ELF-1 (cell line): ENCODE measurements at regions not wholly inside any gene's neighbourhood (a gene's known extent, or its start where the extent isn't known, plus 50 kb on each side); places are given as distances from the start of the nearest gene placed in this dataset.

ENCODE experiments used
- DNase-seq: peaks from one replicate; pipeline ENCODE4 v3.0.0-alpha.2; 2016; ENCODE audit warnings: low read depth, low spot score

DNA sequence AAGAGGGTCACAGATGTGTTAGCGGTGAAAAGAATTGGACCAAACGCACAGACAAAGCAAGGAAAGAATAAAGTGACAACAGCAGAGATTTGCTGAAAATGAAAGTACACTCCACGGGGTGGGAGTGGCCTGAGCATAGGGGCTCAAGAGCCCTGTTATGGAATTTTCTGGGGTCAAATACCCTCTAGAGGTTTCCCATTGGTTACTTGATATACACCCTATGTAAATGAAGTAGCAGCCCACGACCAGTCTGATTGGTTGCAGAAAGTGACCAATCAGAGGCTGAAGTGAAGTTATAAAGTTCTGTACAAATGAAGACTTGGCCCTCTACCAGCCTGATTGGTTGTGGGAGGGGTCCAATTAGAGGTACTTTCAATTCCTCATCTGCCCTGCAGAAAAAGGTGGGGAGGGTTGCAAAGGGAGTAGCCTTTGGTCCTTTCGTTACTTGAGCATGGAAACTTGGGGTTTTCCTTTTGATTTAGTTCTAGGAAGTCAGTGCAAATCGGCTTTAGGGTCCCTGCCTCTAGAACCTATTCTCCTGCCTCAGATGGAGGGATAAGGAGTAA is 125.6 kb upstream of the PRPS1L1 start:
- DNase-seq = no peak

DNA sequence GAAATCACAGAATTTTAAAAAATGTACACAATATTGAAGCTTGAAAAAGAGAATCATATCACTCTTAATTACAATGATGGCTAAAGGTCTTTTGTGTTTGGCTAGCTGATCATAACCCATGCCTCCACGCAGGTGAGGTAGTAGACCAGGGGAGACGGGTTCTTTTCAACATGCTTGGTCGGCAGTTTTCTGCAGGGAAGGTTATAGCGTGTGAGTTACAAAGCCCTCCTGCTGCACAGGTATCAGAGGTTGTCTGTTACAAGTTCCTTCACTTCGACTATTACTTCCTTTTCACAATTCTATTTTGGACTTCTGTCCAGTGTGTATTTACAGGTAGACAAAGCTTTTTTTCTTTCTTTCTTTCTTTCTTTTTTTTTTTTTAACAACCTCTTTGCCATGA is 127.1 kb upstream of the PRPS1L1 start:
- no peak for DNase-seq

DNA sequence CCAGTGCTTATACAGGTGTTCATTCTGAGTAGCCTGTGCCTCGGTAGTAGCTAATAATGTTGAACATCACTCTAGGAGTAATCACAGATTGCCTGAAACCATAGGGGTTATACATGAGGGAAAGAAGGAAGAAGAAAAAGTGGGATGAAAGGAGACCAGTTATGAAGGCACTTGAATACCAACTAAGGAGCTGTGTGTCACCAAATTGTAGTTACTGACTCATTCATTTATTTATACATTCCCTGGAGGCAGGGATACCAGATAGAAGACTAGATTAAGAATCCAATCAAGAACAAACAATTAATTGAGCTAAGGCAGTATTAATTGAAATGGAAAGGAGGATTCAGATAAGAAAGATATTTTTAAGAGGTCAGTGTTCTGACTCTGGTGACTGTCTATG is 129.6 kb upstream of the PRPS1L1 start:
- DNase-seq = no peak

DNA sequence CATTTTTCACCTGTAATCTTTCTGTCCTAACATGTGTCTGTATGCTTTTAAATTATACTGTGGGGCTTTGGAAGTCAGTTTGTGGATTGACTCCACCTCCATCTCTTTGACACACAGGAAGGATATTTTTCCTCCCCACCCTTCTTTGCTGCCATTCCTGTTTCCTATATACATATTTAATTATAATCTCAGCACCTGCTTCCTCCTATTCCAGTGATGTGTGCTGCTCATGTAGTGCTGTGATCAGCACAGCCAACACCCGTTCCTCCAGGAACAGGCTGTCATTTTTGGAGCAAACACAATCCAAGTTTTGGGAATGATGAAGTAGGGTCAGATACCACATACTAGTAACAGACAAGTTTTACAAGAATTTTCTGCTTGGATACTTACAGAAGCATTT is 135.0 kb upstream of the PRPS1L1 start:
- DNase-seq = no peak

DNA sequence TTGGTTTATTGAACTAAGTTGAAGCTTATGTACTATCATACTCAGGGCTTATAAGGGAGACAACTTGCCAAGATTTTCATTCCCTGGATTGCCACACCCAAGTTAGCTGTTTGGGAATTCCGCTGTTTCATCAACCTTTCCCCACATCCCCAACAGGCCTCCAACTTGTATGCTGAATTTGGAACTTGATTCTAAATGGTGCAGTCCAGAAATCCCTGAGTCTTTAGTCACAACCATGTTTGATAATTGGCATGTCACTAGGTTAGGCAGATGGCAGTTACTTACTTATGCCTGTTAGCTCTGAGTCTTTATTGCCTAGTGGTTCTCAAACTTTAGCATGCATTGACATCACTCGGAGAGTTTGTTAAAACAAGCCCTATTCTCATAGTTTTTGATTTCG is 135.4 kb upstream of the PRPS1L1 start:
- DNase-seq = no peak

DNA sequence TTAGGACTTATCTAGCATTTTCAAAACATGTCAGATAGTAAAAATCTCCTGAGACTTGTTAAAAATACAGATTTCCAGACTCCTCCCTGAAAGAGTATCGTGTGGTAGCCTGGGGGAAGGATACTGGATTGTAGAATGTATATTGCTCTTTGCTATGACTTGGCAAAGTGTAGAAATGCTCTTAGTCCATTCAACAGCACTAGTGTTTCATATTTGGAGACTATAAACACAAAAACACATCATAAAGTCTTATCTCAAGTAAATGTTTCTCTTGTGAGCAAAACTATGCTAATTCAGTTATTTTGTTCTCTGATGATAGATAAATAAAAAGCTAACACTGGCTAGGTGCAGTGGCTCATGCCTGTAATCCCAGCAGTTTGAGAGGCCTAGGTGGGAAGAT is 137.5 kb upstream of the PRPS1L1 start:
- no peak for DNase-seq

DNA sequence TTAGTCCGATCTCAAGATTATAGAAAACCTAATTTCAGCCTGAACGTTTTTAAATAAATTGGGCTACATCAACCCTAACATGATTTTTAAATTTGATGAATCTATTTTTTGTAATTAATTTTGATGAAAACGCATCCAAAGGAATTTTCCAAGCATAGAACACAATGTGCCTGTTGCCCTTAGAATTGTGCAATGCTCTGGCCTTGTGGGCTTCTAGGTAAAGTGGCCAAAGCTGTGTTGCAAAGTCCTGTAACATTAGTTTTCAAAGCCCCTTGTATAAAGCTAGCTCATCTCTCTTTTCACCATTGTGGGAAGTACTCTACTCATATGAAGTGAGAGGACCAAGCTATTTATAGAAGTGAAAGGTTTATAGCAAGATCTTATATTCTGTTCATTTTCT is 138.4 kb upstream of the PRPS1L1 start:
- DNase-seq = no peak

DNA sequence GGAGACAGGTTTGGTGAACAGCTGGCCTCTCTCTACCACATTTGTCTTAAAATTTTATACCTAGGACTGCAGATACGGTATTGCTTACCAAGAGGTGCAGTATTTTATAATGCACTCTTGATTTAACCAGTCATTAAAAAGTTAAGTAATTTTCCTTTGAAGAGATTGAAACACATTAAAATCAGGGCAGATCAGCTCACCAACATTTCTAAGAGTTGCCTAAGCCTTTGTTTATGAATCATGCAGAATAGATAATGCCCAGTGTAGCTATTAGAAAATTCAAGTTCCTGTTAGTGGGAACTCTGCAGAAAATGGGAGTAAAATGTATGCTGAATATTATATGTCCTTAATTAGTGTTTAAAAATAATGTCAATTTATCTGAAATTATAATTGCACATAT is 140.2 kb upstream of the PRPS1L1 start:
- DNase-seq = no peak

DNA sequence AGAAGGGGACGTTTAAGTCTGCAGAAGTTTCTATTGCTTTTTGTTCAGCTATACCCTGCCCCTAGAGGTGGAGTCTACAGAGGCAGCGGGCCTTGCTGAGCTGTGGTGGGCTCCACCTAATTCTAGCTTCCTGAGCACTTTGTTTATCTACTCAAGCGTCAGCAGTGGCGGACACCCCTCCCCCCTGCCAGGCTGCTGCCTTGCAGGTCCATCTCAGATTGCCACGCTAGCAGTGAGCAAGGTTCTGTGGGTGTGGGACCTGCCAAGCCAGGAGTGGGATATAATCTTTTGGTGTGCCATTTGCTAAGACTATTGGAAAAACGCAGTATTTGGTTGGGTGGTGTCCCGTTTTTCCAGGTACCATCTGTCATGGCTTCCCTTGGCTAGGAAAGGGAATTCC is 147.3 kb upstream of the PRPS1L1 start:
- peak; percentile 3 for DNase-seq

DNA sequence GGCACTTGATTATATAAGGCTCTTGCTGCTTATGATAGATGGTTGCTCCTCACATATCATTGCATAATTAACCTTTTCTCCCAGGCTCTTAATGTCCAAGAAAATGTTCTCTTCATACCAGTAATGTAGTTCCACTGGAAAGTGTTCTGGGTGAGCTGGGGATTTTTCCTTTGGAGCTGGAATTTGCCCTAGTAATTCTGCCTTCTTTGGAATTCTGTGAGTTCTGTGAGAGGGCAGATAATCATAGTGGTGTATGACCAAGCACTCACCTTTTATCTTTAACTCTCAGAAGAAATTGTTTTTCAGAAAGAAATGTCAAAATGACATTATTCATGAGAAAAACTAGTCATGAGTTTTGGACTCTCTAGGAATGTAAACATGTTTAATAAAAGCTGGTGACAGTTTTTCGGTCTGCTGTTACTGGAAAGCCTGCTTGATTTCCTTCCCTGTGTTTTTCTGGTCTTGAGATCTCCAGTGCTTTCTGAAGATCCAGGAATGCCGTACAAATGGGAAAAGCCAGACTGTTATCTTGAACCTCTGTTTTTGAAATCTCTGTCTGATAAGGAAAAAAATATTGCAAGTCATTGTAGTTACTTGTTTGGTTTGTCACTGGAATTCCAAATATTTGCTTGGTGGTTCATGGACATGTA is 148.3 kb upstream of the PRPS1L1 start:
- no peak for DNase-seq

DNA sequence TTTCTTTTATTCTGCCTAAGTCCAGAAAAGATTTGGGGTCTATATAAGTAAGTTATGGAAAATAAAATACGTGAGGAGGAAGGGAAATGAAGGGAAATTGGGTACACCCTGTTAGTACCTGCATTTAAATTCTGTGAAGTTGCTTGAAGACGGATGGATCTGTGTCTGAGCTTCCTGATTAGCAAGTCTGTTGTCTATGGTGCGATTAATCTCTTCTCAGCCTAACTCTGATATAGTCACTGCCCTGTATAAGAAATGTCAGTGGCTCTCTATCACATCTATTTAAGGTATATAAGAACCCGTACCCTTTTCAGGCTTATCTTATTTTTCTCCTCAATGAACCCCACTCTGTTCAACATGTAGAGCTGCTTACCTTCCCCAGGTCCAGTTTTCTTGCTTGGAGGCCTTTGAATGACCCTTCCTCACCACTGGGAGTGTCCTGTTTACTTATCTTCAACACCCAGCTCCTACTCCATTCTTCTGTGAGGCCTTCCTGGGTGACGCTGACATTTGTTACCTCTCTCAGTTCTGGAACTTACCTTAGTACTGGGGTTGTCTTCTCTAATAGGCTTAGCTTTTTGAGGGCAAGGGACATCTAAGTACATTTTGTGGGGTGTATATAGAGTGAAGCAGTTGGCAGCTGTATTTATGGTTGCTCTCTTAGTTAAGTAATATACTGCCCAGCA is 149.6 kb upstream of the PRPS1L1 start:
- no peak for DNase-seq

DNA sequence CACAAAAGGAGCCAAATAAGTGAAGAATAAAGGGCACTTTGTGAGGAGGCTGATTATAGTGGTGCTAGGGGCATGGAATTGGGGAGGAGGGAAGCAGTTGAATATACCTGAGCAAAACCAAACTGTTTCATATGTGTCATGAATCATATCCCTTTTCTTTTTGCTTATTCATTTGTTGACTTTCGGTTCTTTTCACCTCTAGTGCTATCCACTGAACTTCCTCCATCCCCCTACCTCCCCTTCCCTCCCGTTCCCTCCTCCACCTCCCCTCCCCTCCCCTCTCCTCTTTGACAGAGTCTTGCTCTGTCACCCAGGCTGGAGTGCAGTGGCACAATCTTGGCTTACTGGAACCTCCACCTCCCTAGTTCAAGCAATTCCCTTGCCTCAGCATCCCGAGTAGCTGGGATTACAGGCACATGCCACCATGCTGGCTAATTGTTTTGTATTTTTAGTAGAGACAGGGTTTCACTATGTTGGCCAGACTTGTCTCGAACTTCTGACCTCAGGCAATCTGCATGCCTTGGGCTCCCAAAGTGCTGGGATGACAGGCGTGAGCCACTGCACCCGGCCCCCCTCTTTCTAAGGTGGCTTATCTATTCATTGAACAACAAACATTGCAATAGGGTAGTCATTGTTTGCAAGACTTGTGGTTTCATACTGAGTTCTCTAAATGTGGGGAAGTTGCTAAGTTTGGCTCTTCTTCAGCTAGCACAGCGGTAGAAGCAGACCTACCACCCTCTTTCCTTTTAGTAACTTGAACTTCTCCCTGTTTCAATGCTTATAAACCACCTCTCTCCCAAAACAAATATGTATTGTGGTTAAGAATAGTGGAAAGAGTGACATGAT is 150.4 kb upstream of the PRPS1L1 start:
- DNase-seq = no peak

DNA sequence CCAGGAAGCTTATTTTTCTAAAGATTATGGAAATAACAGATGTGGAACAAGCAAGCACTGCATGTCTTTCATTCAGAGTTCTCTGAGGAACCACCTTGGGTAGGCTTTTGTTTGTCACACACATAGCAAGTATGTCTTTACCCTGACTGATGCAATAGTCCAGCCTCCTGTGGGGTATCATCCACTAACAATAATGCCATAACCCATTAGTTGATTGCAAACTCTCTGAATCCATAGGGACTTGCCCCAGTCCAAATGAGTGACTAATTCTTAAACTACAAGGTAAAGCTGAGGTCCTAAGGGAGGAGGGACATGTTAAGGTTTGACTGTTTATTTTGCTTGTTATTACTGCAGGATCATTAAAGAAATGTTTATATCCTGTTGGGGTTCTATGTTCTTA is 151.4 kb upstream of the PRPS1L1 start:
- no peak for DNase-seq

DNA sequence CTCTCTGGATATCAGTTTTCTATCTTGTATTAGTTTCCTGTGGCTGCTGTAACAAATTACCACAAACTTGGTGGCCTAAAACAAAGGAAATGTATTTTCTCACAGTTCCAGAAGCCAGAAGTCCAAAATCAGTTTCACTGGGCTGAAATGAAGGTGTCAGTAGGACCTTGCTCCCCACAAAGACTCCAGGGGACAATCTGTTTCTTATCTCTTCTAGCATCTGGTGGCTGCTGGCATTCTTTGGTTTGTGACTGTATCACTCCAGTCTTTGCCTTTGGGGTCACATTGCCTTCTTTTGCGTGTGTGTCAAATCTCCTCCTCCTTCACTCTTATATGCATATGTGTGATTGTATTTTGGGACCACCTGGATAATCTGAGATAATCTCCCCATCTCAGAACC is 153.0 kb upstream of the PRPS1L1 start:
- no peak for DNase-seq

DNA sequence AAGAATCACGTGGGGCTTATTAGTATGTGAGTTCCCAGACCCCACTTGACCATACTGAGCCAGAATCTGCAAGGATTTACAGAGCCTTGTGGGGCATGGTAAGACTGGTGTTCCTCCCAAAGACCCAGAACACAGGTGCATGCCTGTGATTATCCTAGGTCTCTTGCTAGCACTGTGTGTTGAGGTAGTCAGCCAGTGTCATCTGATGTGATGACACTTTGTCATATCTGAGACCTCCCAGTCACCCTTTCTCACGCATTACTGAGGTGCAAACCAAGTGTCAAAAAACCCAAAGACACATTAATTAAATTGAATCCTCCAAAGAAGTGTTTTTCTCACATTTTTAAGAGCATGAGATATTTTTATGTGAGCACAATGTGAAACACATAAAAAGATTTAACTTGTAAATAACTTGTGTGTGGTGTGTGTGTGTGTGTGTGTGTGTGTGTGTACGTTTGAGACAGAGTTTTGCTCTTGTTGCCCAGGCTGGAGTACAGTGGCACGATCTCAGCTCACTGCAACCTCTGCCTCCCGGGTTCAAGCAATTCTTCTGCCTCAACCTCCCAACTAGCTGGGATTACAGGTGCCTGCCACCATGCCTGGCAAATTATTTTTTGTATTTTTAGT is 162.0 kb upstream of the PRPS1L1 start:
- no peak for DNase-seq

DNA sequence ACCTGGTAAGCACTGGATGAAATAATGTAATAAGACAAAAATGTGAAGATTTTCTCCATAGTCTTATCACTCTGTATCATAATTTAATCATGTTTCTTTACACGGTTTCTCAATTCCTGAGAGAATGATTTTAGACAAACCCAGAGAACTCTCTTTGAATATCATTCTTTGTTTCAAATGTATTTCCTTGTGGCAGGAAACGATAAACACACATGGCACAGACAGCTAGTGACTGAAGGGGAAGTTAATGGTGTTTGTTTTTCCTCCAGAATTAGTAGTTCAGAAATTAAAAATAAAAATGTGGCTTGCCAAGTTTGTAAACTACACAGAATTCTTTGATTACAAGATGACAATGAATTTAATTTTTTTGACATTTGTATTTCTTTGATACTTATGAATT is 163.7 kb upstream of the PRPS1L1 start:
- no peak for DNase-seq

DNA sequence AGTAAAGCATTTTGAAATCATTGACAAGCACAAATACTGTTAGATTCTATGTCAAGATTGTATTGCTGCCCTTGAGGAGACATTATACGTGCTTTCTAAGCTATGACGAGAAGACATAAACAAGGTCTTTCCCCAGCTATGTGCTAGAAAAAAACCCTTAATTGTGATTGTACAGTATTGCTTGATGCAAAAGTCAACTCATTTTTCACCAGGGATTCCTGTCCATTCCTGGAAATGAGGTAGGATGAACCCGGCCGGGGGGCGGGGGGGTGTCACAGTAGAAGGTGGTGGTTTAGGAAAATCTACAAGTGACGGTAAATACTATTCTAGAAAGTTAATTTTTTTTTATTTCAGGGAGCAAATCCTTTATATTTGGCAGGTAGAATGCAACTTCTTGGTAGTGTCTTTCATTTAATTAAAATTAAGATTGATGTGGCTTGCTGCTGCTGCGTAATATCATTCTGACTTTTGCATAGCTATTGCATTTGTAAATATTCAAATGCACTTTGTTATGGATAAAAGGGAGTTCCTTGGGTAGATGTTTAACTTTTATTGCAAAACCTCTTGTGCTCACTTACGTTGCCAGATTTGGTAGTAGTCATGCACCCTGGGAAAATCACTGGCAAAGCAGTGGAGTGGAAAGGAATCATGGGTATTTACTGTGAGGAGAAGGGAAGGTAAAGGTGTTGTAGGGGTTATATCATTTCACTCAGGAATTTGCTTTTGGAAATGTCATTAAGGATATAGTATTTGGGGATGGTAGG is 164.4 kb upstream of the PRPS1L1 start:
- no peak for DNase-seq

DNA sequence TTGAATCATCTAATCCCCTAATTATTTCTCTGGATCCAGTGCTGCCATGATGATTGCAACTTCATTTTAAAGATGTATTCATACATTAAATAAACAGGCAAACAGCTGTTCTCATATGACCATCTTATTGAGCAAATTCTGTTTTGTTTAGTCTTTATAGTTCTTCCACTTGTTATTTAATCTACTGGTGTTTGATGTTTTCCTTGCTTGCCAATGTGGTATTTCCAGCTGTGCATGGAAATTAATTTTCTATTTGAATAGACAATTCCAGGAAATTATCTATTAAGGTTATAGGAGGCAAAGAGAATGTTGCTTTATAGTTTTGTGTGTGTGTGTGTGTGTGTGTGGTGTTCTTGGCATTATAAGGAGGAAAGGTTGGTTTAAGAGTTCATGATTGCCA is 167.0 kb upstream of the PRPS1L1 start:
- no peak for DNase-seq

DNA sequence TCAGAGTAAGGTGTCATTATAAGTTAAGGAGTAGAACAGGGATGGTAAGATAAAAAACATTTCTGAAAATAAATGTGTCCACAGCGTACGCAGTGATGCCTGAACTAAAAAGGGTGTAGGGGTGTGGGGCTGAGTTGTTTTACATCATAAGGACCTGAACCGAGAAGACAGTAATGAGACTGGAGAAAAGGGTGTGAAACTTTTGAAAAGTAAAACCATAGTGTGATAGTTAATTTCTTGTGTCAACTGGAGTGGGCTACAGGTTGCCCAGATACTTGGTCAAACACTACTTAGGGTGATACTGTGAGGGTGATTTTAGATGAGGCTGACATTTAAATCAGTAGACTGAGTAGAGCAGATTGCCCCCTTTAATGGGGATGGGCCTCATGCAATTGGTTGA is 169.0 kb upstream of the PRPS1L1 start:
- no peak for DNase-seq

DNA sequence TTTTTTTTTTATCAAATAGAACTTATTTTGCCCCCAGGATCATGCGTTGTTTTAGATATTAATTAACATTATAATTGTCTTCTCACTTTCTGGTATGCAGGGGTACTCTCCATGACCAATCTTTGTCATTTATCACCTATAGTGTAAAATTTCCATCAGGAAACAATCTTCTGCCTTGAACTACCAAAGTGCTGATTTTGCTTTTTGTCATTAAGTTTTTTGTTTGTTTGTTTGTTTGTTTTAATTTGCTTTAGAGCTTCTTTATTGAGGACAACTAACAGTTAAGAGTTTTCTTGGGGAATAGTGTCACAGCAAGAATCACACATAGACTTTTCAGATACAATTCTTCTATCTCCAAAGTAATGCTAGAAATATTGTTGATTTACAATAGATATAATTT is 171.2 kb upstream of the PRPS1L1 start:
- no peak for DNase-seq

DNA sequence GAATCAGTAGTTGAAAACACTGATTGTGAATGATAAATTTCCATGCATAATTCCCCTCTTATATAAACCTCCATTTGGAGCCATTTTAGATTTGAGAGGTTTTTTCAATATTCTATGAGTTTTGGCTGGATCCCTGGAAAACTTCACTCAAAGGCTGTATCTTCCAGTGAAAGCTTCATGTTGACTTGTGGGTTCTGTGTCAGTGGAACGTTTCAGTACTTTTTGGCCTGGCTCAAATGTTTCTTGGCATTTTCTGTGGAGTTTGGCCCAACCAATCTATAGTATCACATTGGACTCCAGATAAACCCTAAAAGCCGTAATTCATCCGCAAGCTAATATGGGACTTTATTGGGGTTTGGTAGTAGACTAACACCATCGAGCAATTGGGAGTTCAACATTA is 172.6 kb upstream of the PRPS1L1 start:
- no peak for DNase-seq
